GM19455 (cell line): ENCODE measurements at regions not wholly inside any gene's neighbourhood (a gene's known extent, or its start where the extent isn't known, plus 50 kb on each side); places are given as distances from the start of the nearest gene placed in this dataset.
A peak's percentile ranks its signal among the peaks of the same experiment; 100 is the strongest.

Experiments
- ATAC-seq: cut with Tn5 transposase; IDR thresholded peaks from one replicate; pipeline ENCODE4 v1.9.1; 2021; ENCODE audit not compliant: unreplicated experiment

GRCh38 chr13:75231235-75231634 lies 250.7 kb downstream of the TBC1D4 start:
- ATAC-seq: no peak

GRCh38 chr13:75226733-75227435 lies 255.1 kb downstream of the TBC1D4 start:
- no peak for ATAC-seq

GRCh38 chr13:75226092-75226491 lies 255.9 kb downstream of the TBC1D4 start:
- ATAC-seq: no peak

DNA sequence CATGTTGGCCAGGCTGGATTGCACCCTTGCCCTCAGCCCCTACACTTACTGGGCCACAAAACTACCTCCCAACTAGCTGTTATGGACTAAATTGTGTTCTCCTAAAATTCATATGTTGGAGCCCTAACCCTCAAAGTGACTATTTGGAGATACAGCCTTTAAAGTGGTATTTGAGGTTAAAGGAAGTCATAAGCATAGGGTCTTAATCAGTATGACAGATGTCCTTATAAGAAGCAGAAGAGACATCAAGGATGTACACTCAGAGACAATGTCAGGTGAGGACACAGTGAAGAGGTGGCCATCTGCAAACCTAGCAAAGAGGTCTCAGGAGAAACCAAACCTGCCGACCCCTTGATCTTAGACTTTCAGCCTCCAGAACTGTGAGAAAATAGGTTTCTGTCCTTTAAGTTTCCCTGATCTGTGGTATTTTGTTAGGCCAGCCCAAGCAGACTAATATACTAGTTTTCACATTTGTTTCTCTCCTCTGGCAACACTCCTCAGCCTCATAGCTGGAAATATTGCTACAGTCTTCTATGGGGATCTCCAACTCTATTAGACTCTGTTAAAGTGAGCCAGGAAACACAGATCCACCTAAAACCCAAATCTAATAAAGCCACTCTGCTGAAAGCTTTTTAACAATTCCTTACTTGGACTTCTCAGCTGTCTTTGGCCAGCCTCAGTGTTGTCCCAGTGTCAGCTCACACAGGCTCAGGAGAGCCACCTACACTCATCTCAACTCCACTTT lies 256.5 kb downstream of the TBC1D4 start:
- ATAC-seq: no peak

- ATAC-seq: no peak
Measured at GRCh38 chr13:75224053-75224742, 257.8 kb downstream of the TBC1D4 start.

DNA sequence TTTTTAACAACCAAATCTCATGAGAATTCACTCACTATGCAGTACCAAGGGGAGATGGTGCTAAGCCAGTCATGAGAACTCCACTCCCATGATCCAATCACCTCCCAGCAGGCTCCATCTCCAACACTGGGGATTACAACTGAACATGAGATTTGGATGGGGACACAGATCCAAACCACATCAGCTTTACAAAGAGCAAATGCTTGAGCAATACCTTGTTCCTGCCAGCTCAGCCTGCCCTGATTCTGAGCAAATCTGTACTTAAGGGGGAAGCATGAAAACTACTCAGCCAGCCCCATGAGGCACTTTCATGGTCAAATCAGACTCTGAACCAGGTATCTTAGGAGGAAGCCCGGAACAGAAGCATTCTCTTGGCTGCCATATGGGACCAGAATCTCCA lies 259.9 kb downstream of the TBC1D4 start:
- ATAC-seq: no peak

- ATAC-seq: no peak
Measured at GRCh38 chr13:75220861-75221260, 261.1 kb downstream of the TBC1D4 start.

DNA sequence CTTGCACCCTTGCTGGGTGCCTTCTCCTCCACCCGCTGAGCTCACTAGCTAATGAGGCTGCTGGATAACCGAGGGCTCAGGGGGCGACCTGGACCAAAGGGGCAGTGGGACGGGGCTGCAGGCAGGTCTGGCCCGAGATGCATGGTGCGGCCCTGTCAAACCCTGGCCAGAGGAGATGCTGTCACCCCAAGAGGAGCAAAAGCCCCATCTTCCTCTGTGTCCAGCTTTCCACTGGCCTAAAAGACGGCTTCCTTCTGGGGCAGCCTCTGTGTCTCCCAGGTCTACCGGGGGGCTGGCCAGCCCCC lies 261.8 kb downstream of the TBC1D4 start:
- no peak for ATAC-seq

- ATAC-seq: peak; percentile 97
Measured at GRCh38 chr13:75219479-75220237, 262.3 kb downstream of the TBC1D4 start.

- ATAC-seq: no peak
Measured at GRCh38 chr13:75217949-75218348, 264.0 kb downstream of the TBC1D4 start.

DNA sequence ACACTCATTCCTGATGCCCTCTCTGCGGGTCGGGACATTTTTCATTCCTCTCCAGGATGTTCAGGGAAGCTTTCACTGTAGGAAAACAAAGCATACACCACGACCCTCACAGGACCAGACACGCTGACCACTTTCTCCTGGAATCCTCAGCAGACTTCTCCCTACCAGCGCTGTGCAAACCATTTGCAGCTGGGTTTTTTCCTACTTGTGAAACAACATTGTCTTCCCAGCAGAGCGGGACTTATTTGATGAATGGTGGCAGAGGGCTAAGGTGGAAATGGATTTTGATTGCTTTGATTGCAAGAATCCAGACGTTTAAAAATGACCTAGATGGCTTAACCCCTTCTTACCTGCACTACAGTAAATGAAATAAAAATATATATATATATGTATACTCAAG lies 265.9 kb downstream of the TBC1D4 start:
- ATAC-seq: no peak

- no peak for ATAC-seq
Measured at GRCh38 chr13:75214846-75215245, 267.1 kb downstream of the TBC1D4 start.

GRCh38 chr13:75202981-75203380 lies 279.0 kb downstream of the TBC1D4 start:
- ATAC-seq: no peak

- no peak for ATAC-seq
Measured at GRCh38 chr13:75197803-75198202, 284.2 kb downstream of the TBC1D4 start.

DNA sequence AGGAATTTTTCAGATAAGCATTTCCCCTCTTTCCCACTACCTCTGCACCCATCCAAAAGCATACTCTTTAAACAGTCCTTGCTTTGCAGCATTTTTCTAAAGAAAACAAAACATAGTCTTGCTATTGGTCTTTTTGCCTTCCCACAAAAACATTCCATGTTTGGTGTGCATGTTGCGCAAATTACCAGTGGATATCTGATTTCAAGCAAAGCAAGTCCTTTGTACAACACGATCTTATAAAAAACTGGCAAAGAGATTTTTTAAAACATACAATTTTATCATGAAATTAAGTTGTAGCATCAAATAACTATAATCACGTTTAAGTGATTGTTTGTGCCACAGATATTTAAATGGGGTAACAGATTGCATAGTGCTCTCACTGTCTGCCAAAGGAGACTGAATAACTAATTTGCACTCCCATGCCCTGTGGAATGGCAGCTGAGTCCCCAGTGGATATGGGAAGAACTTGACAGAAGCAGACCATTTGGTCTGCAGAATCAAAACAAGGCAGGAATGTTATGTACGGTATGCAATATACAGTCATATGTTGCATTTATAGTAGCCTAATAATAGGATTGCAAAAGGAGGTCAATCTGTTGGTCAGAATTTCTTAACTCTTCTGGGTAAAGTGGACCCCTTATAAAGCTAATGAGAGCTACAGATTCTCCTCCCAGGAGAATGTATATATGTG lies 285.7 kb downstream of the TBC1D4 start:
- no peak for ATAC-seq

DNA sequence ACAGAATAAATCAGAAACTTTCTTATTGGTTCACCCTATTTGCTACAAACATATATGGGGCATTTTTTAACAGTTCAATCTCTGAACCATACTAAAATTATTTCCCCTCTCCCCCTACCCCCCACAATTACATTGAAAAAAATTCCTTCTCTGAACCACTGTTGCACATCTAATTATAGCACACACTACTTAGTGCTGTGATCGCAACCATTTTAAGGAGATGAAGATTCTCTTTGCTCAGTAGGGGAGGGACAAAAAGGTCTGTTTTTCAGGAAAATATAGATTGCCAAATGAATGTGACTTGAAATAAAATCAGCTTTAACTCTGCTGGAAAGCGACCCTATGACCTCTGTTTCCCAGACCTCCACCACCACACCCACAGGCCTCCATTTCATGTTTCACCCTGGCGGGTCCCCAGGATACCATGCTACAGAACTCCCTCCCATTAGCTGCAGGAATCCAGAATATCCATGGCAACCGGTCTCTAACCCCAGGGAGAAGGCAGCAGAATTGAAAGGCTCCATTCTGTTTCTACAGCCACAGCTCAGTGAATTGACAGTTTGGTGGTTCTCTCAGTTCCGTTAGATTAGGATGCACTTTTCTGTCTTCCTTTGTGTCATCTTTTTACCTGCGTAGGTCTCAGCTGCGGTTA lies 286.3 kb downstream of the TBC1D4 start:
- ATAC-seq: no peak

- no peak for ATAC-seq
Measured at GRCh38 chr13:75194717-75195462, 287.1 kb downstream of the TBC1D4 start.

DNA sequence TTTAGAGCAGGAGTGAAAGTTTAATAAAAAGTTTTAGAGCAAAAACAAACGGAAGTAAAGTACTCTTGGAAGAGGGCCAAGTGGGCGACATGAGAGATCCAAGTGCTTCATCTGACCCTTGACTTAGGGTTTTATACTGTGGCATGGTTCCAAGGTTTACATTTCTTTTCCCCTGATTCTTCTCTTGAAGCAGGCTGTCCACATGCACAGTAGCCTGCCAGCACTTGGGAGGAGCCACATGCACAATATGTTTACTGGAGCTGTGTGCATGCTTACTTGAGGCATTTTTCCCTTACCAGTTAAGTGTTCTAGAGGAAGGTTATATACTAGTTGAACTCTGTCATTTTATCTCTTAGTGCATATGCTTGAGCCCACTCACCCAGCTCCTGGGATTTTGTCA lies 295.6 kb downstream of the TBC1D4 start:
- no peak for ATAC-seq

- ATAC-seq: no peak
Measured at GRCh38 chr13:75181906-75182305, 300.1 kb downstream of the TBC1D4 start.
